ENCODE measurements at regions not wholly inside any gene's neighbourhood (a gene's known extent, or its start where the extent isn't known, plus 50 kb on each side); places are given as distances from the start of the nearest gene placed in this dataset.

GRCh38 chr4:117378942-117379341 lies 293.6 kb upstream of the TRAM1L1 start:
- TF ChIP-seq CTCF (conservative IDR thresholded peaks at IDR 0.05), result no peak
- TF ChIP-seq EZH2 (IDR thresholded peaks at IDR 0.05; ENCODE audit: low read depth), result no peak

Data from PC-9 (cell line).